RWPE2 (cell line): ENCODE measurements at regions not wholly inside any gene's neighbourhood (a gene's known extent, or its start where the extent isn't known, plus 50 kb on each side); places are given as distances from the start of the nearest gene placed in this dataset.

Experiments
- ATAC-seq: fragments of 200-7000 bp; cut with Tn5 transposase; 3 replicates; pipeline ENCODE4 v1.9.1; 2021; ENCODE audit warnings: low read depth
- DNase-seq: peaks from one replicate; pipeline ENCODE4 v3.0.0-alpha.2; 2020; ENCODE audit warnings: low spot score
- H3K27ac ChIP-seq: fragments of 450-650 bp; 2 replicates; pipeline ENCODE4 v1.5.1; 2017; ENCODE audit warnings: mild to moderate bottlenecking; ENCODE audit not compliant: poor library complexity, severe bottlenecking
- H3K27me3 ChIP-seq: fragments of 250-450 bp; sonication (Bioruptor Pico); 2 replicates; pipeline ENCODE4 v1.5.1; 2021; ENCODE audit warnings: mild to moderate bottlenecking, moderate library complexity; ENCODE audit not compliant: insufficient read depth, poor library complexity, severe bottlenecking
- H3K36me3 ChIP-seq: fragments of 250-450 bp; sonication (Bioruptor Pico); 2 replicates; pipeline ENCODE4 v1.5.1; 2020; ENCODE audit warnings: low read depth, mild to moderate bottlenecking, moderate library complexity
- H3K4me1 ChIP-seq: fragments of 250-450 bp; sonication (Bioruptor Pico); 2 replicates; pipeline ENCODE4 v1.5.1; 2021; ENCODE audit warnings: mild to moderate bottlenecking, moderate library complexity; ENCODE audit not compliant: insufficient read depth, poor library complexity, severe bottlenecking
- H3K4me3 ChIP-seq: fragments of 250-450 bp; sonication (Bioruptor Pico); 2 replicates; pipeline ENCODE4 v1.5.1; 2021; ENCODE audit warnings: mild to moderate bottlenecking, moderate library complexity; ENCODE audit not compliant: severe bottlenecking
- H3K9me3 ChIP-seq: fragments of 250-450 bp; sonication (Bioruptor Pico); 2 replicates; pipeline ENCODE4 v1.5.1; 2021; ENCODE audit warnings: mild to moderate bottlenecking, moderate library complexity; ENCODE audit not compliant: severe bottlenecking
- CTCF ChIP-seq: fragments of 450-650 bp; IDR thresholded peaks from one replicate; pipeline ENCODE4 v1.5.1; 2017; ENCODE audit warnings: mild to moderate bottlenecking, moderate library complexity; ENCODE audit not compliant: poor library complexity, severe bottlenecking

GRCh38 chr2:21498016-21498415 lies 374.2 kb downstream of the TDRD15 start:
- DNase-seq = no peak
- no peak for ATAC-seq
- Histone ChIP-seq H3K4me1 (no peaks in the 10 kb centered on the region), H3K36me3 (no peaks in the 10 kb centered on the region), H3K4me3 (no peak overlapping the region), H3K27me3 (no peaks in the 10 kb centered on the region), H3K9me3 (no peaks in the 10 kb centered on the region), H3K27ac (no peak overlapping the region)
- no peak for TF ChIP-seq CTCF

- Histone ChIP-seq H3K9me3 (no peaks in the 10 kb centered on the region), H3K4me3 (no peak overlapping the region), H3K27me3 (no peaks in the 10 kb centered on the region), H3K36me3 (no peaks in the 10 kb centered on the region), H3K27ac (no peak overlapping the region), H3K4me1 (no peaks in the 10 kb centered on the region)
- ATAC-seq = 0 out of 3 replicates have a peak, but pooled peaks have one; percentile 17
- DNase-seq = no peak
- TF ChIP-seq CTCF = no peak
These were observed 376.7 kb downstream of the TDRD15 start for GRCh38 chr2:21500401-21500945.

- Histone ChIP-seq H3K27ac (no peak overlapping the region), H3K4me3 (no peak overlapping the region), H3K36me3 (no peaks in the 10 kb centered on the region), H3K9me3 (no peaks in the 10 kb centered on the region), H3K27me3 (no peaks in the 10 kb centered on the region), H3K4me1 (no peaks in the 10 kb centered on the region)
- TF ChIP-seq CTCF = no peak
- no peak for DNase-seq
- no peak for ATAC-seq
These were observed 377.7 kb downstream of the TDRD15 start for GRCh38 chr2:21501376-21502027.

GRCh38 chr2:21515903-21516302 lies 392.1 kb downstream of the TDRD15 start:
- Histone ChIP-seq H3K36me3 (no peaks in the 10 kb centered on the region), H3K9me3 (no peaks in the 10 kb centered on the region), H3K27me3 (no peaks in the 10 kb centered on the region), H3K27ac (no peak overlapping the region), H3K4me3 (no peak overlapping the region), H3K4me1 (no peaks in the 10 kb centered on the region)
- no peak for TF ChIP-seq CTCF
- ATAC-seq (no peak), DNase-seq (no peak)

- ATAC-seq (no peak), DNase-seq (no peak)
- Histone ChIP-seq H3K27ac (no peak overlapping the region), H3K27me3 (no peaks in the 10 kb centered on the region), H3K36me3 (no peaks in the 10 kb centered on the region), H3K4me1 (no peaks in the 10 kb centered on the region), H3K4me3 (no peak overlapping the region), H3K9me3 (no peaks in the 10 kb centered on the region)
- no peak for TF ChIP-seq CTCF
These were observed 395.6 kb downstream of the TDRD15 start for GRCh38 chr2:21519412-21519811.
